ENCODE measurements at regions not wholly inside any gene's neighbourhood (a gene's known extent, or its start where the extent isn't known, plus 50 kb on each side); places are given as distances from the start of the nearest gene placed in this dataset.
A peak's percentile ranks its signal among the peaks of the same experiment; 100 is the strongest.

DNA sequence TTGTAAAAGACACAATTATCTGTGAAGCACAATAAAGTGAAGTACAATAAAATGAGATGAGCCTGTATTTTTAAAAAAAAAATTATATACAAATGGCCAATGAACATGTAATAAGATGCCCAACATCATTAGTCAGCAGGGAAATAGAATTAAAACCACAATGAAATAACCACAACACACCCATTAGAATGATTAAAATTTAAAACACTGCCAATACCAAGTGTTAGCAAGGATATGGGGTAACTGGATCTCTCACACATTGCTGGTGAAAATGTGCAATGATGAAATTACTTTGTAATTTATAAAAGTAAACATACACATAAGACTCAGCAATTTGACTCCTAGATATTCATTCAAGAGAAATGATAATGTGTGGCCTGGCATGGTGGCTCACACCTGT lies 62.8 kb downstream of the SHOC1 start:
- H3K27me3 ChIP-seq (ENCODE audit: control insufficient read depth, insufficient read depth, low read length), result no peaks in the 10 kb centered on the region
- no peak for DNase-seq (ENCODE audit: low read depth, low spot score)
- no peak overlapping the region for H3K27ac ChIP-seq (ENCODE audit: low read depth, low read length)
- TF ChIP-seq, protein P1, sequence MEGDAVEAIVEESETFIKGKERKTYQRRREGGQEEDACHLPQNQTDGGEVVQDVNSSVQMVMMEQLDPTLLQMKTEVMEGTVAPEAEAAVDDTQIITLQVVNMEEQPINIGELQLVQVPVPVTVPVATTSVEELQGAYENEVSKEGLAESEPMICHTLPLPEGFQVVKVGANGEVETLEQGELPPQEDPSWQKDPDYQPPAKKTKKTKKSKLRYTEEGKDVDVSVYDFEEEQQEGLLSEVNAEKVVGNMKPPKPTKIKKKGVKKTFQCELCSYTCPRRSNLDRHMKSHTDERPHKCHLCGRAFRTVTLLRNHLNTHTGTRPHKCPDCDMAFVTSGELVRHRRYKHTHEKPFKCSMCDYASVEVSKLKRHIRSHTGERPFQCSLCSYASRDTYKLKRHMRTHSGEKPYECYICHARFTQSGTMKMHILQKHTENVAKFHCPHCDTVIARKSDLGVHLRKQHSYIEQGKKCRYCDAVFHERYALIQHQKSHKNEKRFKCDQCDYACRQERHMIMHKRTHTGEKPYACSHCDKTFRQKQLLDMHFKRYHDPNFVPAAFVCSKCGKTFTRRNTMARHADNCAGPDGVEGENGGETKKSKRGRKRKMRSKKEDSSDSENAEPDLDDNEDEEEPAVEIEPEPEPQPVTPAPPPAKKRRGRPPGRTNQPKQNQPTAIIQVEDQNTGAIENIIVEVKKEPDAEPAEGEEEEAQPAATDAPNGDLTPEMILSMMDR (IDR thresholded peaks at IDR 0.05; ENCODE audit: low read depth, low read length), result no peak
- CTCF ChIA-PET, result no interaction called here
- peaks cover 3% of the 10 kb centered on the region; the same call in 1 of the 2 replicates for H3K9me3 ChIP-seq (ENCODE audit: control insufficient read depth, insufficient read depth, low read length)
- POLR2A ChIA-PET, result no interaction called here
- no peak overlapping the region for H3K4me3 ChIP-seq (ENCODE audit: low read depth, low read length)

DNA sequence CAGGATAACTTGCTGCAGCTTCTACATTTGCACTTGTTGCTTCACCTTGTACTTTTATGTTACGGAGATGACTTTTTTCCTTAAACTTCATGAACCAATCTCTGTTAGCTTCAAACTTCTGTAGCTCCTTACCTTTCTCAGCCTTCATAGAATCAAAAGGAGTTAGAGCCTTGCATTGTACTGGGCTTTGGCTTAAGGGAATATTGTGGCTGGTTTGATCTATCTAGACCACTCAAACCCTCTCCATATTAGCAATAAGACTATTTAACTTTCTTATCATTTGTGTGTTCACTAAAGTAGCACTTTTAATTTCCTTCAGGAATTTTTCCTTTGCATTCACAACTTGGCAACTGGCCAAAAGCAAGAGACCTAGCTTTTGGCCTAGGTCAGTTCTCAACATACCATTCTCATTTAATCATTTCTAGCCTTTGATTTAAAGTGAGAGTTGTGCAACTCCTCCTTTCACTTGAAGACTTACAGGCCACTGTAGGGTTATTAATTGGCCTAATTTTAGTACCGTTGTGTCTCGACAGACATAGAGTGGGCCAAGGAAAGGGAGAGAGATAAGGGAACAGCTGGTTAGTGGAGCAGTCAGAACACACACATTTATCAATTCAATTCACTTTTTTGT lies 63.7 kb downstream of the SHOC1 start:
- no peaks in the 10 kb centered on the region for H3K27me3 ChIP-seq (ENCODE audit: control insufficient read depth, insufficient read depth, low read length)
- no peak overlapping the region for H3K27ac ChIP-seq (ENCODE audit: low read depth, low read length)
- H3K9me3 ChIP-seq (ENCODE audit: control insufficient read depth, insufficient read depth, low read length), result peaks cover 3% of the 10 kb centered on the region; the same call in 1 of the 2 replicates
- no peak for DNase-seq (ENCODE audit: low read depth, low spot score)
- POLR2A ChIA-PET, result no interaction called here
- TF ChIP-seq, protein P1 (IDR thresholded peaks at IDR 0.05; ENCODE audit: low read depth, low read length), result no peak
- CTCF ChIA-PET, result no interaction called here
- H3K4me3 ChIP-seq (ENCODE audit: low read depth, low read length), result no peak overlapping the region

DNA sequence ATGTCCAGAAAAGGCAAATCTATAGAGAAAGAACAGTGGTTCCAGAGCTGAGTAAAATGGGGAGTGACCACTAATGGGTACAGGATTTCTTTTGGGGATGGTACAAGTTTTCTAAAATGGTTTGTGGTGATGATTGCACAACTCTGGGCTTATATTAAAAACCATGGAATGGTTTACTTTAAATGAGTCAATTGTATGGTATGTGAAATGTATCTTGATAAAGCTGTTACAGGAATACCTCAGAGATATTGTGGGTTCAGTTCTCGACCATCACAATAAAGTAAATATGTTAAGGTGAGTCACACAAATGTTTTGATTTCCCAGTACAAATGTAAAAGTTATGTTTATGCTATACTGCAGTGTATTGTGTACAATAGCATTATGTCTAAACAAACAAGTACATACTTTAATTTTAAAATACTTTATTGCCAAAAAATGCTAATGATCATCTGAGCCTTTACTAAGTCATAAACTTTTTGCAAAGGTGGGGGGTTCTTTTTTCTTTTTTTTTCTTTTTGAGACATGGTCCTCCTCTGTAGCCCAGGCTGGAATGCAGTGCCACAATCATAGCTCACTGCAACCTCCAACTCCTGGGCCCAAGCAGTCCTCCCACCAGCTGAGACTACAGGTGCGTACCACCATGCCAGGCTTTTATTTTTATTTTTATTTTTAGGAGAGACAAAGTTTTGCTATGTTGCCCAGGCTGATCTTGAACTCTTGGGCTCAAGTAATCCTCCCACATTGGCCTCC lies 65.9 kb downstream of the SHOC1 start:
- DNase-seq (ENCODE audit: low read depth, low spot score), result peak; percentile 91
- Histone ChIP-seq H3K9me3 (ENCODE audit: control insufficient read depth, insufficient read depth, low read length) (peaks cover 3% of the 10 kb centered on the region; the same call in 1 of the 2 replicates), H3K4me3 (ENCODE audit: low read depth, low read length) (no peak overlapping the region), H3K27me3 (ENCODE audit: control insufficient read depth, insufficient read depth, low read length) (no peaks in the 10 kb centered on the region), H3K27ac (ENCODE audit: low read depth, low read length) (peak overlapping the region; percentile 21)
- ChIA-PET POLR2A (interaction anchor here (0.6 to 1.5 kb wide), 4 partner anchors 14 to 204 kb away, joined by 3 to 10 read pairs (median 6); partner anchors contain the start of genes DNAJC25 and ZNF483), CTCF (interaction anchor here (1.6 kb wide), 1 partner anchor 346 kb away, joined by 4 read pairs; no protein-coding TSS in a partner anchor)
- TF ChIP-seq, protein P1 (IDR thresholded peaks at IDR 0.05; ENCODE audit: low read depth, low read length), result no peak

DNA sequence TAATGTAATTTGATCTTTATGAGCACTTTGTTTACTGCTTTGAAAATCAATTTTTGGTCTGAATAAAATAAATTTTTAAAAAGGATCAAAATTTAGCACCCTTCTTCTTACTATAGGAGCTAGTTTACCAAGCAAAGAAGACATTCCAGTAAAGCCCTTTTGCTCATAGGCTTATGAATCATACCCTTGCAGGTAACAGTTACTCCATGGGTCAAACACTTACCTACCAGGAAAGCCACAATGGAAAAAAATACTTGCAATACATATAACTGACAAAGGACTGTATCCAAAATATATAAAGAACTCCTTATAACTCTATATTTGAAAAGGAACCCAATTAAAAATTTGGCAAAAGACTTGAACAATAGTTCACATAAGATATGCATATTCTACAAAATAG lies 66.6 kb downstream of the SHOC1 start:
- H3K4me3 ChIP-seq (ENCODE audit: low read depth, low read length), result no peak overlapping the region
- H3K27me3 ChIP-seq (ENCODE audit: control insufficient read depth, insufficient read depth, low read length), result no peaks in the 10 kb centered on the region
- H3K27ac ChIP-seq (ENCODE audit: low read depth, low read length), result no peak overlapping the region
- POLR2A ChIA-PET, result interaction anchor here (1.2 to 1.5 kb wide), 2 partner anchors 15 to 156 kb away, joined by 4 to 10 read pairs; no protein-coding TSS in a partner anchor
- peaks cover 3% of the 10 kb centered on the region; the same call in 1 of the 2 replicates for H3K9me3 ChIP-seq (ENCODE audit: control insufficient read depth, insufficient read depth, low read length)
- CTCF ChIA-PET, result interaction anchor here (1.6 kb wide), 1 partner anchor 347 kb away, joined by 4 read pairs; no protein-coding TSS in a partner anchor
- no peak for DNase-seq (ENCODE audit: low read depth, low spot score)
- TF ChIP-seq, protein P1 (IDR thresholded peaks at IDR 0.05; ENCODE audit: low read depth, low read length), result no peak

DNA sequence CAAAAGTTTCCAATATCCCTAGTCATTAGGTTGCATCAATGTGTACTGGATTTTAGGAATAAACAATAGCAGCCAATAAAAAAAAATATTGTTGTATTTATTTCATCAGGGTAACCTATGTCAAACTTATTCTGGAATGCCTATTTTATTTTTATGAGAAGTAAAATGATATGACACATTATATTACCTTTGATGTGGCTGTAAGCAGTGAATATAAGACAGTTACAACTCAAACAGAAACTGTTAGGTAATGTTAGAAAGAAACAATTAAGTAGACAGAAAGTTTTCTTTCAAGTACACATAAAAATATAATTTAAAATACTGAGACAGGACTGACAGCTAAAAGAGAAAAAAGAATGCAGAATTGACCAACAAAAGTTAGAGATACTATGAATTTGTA lies 65.5 kb downstream of the GNG10 start:
- ChIA-PET POLR2A (no interaction called here), CTCF (no interaction called here)
- peaks cover 3% of the 10 kb centered on the region; the same call in 1 of the 2 replicates for H3K9me3 ChIP-seq (ENCODE audit: control insufficient read depth, insufficient read depth, low read length)
- no peak overlapping the region for H3K4me3 ChIP-seq (ENCODE audit: low read depth, low read length)
- TF ChIP-seq, protein P1 (IDR thresholded peaks at IDR 0.05; ENCODE audit: low read depth, low read length), result no peak
- no peak overlapping the region for H3K27ac ChIP-seq (ENCODE audit: low read depth, low read length)
- no peak for DNase-seq (ENCODE audit: low read depth, low spot score)
- H3K27me3 ChIP-seq (ENCODE audit: control insufficient read depth, insufficient read depth, low read length), result no peaks in the 10 kb centered on the region
